Activated CD4-positive, alpha-beta memory T cell treated with anti-CD3 and anti-CD28 coated beads, Interleukin-2, amount 10 ng/mL, durations not matched to agents 7 days and 5 days (primary cell): ENCODE measurements at regions not wholly inside any gene's neighbourhood (a gene's known extent, or its start where the extent isn't known, plus 50 kb on each side); places are given as distances from the start of the nearest gene placed in this dataset.

ENCODE experiments used
- CTCF ChIA-PET: fragments of 350-600 bp; sonication (Branson Sonifier 250); formaldehyde crosslinking; loops from one replicate; lab custom pipeline; 2021; ENCODE audit warnings: antibody characterized with exemption, inconsistent platforms; lab: Charles Lee
- POLR2A ChIA-PET: fragments of 350-600 bp; sonication (Branson Sonifier 250); formaldehyde crosslinking; loops from one replicate; lab custom pipeline; 2021; ENCODE audit warnings: antibody characterized with exemption; lab: Charles Lee
- DNase-seq: peaks from one replicate; pipeline ENCODE4 v3.0.0-alpha.2; 2020
- H3K27ac Mint-ChIP-seq: one replicate; pipeline ENCODE4 v1.8.0; 2021; ENCODE audit warnings: mild to moderate bottlenecking, mixed read lengths
- H3K27me3 Mint-ChIP-seq: one replicate; pipeline ENCODE4 v1.8.0; 2021; ENCODE audit warnings: mixed read lengths
- H3K36me3 Mint-ChIP-seq: one replicate; pipeline ENCODE4 v1.8.0; 2021; ENCODE audit warnings: low read depth, mixed read lengths
- H3K4me1 Mint-ChIP-seq: one replicate; pipeline ENCODE4 v1.8.0; 2021; ENCODE audit warnings: mixed read lengths
- H3K4me3 Mint-ChIP-seq: one replicate; pipeline ENCODE4 v1.8.0; 2021; ENCODE audit warnings: mild to moderate bottlenecking, mixed read lengths
- H3K9me3 Mint-ChIP-seq: one replicate; pipeline ENCODE4 v1.8.0; 2021; ENCODE audit warnings: mixed read lengths

GRCh38 chr7:156101355-156101754 lies 289.1 kb upstream of the SHH start:
- Mint-ChIP-seq H3K36me3 (no peaks in the 10 kb centered on the region), H3K4me3 (no peak overlapping the region), H3K4me1 (no peaks in the 10 kb centered on the region), H3K9me3 (no peaks in the 10 kb centered on the region), H3K27me3 (no peaks in the 10 kb centered on the region), H3K27ac (no peak overlapping the region)
- ChIA-PET CTCF (no interaction called here), POLR2A (no interaction called here)
- no peak for DNase-seq

DNA sequence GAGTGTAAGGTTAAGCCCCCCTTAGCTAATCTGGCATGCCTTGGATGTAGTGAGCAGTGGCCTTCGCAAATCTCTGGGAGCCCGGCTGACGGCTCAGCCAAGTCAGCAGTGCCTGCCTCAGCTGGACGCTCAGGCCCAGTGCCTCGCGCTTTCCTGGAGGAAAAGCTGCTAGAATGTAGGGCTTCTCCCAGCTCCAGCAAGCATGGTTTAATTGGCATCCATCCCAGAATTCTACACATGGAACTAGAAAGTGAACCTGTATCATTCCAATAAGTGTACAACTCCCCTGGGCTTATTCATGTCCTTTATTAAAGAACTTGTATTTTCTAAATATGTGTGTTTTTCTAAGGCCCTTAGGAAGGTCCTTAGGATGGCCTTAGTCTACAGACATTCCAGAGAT lies 287.8 kb upstream of the SHH start:
- DNase-seq: no peak
- no peaks in the 10 kb centered on the region for H3K27me3 Mint-ChIP-seq
- no peak overlapping the region for H3K4me3 Mint-ChIP-seq
- no peak overlapping the region for H3K27ac Mint-ChIP-seq
- no peaks in the 10 kb centered on the region for H3K9me3 Mint-ChIP-seq
- ChIA-PET POLR2A (no interaction called here), CTCF (interaction anchor here (0.5 kb wide), 1 partner anchor 725 kb away, joined by 3 read pairs; no protein-coding TSS in a partner anchor)
- H3K4me1 Mint-ChIP-seq: no peaks in the 10 kb centered on the region
- H3K36me3 Mint-ChIP-seq: no peaks in the 10 kb centered on the region

DNA sequence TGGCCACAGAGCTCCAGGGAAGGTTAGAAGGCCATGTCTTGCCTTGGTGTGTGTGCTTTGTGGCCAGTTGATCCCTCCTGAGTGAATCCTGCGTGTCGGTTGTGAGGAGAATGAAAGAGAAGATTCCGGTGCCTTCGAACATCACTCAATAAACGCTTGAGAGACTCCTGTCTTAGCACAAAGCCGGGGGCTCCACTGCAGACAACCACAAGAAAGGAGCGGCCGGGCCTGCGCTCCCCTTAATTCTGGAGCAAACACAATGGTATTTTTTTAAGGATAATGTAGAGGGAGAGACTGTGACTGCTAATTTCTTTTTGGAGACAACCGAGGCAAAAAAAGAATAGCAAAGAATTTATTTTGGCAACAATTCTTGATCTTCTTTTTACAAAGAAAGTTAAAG lies 286.8 kb upstream of the SHH start:
- H3K36me3 Mint-ChIP-seq: no peaks in the 10 kb centered on the region
- no peaks in the 10 kb centered on the region for H3K9me3 Mint-ChIP-seq
- DNase-seq: no peak
- H3K4me1 Mint-ChIP-seq: no peaks in the 10 kb centered on the region
- POLR2A ChIA-PET: no interaction called here
- H3K4me3 Mint-ChIP-seq: no peak overlapping the region
- no peaks in the 10 kb centered on the region for H3K27me3 Mint-ChIP-seq
- CTCF ChIA-PET: no interaction called here
- H3K27ac Mint-ChIP-seq: no peak overlapping the region

DNA sequence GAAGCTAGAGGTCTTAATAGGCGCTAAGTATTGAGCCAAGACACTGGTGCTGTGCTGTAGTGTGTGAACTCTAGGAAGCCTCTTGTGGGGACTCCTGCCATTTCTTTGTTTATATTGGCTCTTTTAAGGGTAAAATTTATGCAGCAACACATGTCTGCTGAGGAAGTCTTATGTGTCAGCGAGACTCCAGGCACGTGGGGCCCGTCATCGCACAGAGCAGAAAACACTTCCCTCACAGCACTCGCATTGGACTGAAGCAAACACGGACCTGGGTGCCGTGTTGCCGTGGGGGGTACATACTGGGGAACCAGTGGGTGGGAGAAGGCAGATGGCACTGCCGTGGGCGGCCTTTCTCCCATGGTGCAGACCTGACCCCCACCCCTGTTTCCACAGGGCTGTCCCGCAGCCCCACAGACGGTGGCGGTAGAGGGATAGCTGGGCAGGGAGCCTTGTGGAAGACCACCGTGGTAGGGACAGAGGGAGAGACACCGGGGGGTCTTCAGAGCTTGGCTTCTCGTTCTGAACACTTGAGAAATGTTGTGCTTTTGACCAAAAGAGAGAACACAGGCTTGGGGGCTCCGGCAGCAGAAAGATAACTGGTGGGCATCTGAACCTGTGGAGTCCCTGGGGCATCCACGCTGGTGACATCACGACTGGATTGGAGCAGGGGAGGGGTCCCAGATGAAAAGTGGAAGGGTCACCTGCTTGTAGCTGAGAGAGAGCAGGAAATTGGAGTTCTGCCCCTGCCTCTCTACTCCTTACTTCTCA lies 284.7 kb upstream of the SHH start:
- no peaks in the 10 kb centered on the region for H3K9me3 Mint-ChIP-seq
- no peak for DNase-seq
- no peak overlapping the region for H3K4me3 Mint-ChIP-seq
- ChIA-PET POLR2A (no interaction called here), CTCF (no interaction called here)
- H3K36me3 Mint-ChIP-seq: no peaks in the 10 kb centered on the region
- no peaks in the 10 kb centered on the region for H3K4me1 Mint-ChIP-seq
- H3K27ac Mint-ChIP-seq: no peak overlapping the region
- no peaks in the 10 kb centered on the region for H3K27me3 Mint-ChIP-seq

- Mint-ChIP-seq H3K27me3 (no peaks in the 10 kb centered on the region), H3K27ac (no peak overlapping the region), H3K4me1 (no peaks in the 10 kb centered on the region), H3K36me3 (no peaks in the 10 kb centered on the region), H3K9me3 (no peaks in the 10 kb centered on the region), H3K4me3 (no peak overlapping the region)
- ChIA-PET POLR2A (no interaction called here), CTCF (no interaction called here)
- no peak for DNase-seq
Observed at GRCh38 chr7:156095908-156096539, 283.8 kb upstream of the SHH start.

GRCh38 chr7:156094350-156095146 lies 282.3 kb upstream of the SHH start:
- Mint-ChIP-seq H3K4me1 (no peaks in the 10 kb centered on the region), H3K27ac (no peak overlapping the region), H3K9me3 (no peaks in the 10 kb centered on the region), H3K27me3 (no peaks in the 10 kb centered on the region), H3K36me3 (no peaks in the 10 kb centered on the region), H3K4me3 (no peak overlapping the region)
- DNase-seq: no peak
- CTCF ChIA-PET: no interaction called here
- POLR2A ChIA-PET: no interaction called here

GRCh38 chr7:156092307-156092706 lies 280.0 kb upstream of the SHH start:
- no peak overlapping the region for H3K27ac Mint-ChIP-seq
- H3K4me3 Mint-ChIP-seq: no peak overlapping the region
- DNase-seq: no peak
- no peaks in the 10 kb centered on the region for H3K36me3 Mint-ChIP-seq
- POLR2A ChIA-PET: no interaction called here
- no peaks in the 10 kb centered on the region for H3K27me3 Mint-ChIP-seq
- CTCF ChIA-PET: no interaction called here
- no peaks in the 10 kb centered on the region for H3K4me1 Mint-ChIP-seq
- no peaks in the 10 kb centered on the region for H3K9me3 Mint-ChIP-seq

DNA sequence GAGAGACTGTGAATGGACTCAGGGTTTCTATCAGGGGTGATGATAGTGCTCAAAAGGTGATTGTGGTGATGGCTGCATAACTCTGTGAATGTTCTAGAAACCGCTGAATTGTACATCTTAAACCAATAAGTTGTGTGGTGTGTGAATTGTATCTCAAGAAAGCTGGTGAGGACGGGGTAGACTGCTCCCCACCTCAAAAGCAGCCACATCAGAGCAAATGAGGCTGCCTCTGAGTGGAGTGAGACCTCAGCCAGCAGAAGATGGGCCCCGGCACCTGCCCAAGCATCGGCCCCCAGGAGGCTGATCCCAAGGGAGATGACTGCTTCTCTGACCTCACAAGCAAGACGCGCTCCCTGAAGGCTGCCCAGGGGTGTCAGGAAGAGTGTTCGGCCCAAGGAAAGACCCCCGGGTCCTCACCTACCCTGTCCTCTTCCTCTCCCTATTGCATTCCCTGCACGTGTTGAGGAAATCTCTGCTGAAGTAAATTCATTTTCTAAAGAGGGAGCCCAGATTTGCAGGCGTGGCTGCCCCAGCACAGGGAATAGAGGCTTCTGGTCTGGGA lies 279.3 kb upstream of the SHH start:
- H3K4me1 Mint-ChIP-seq: no peaks in the 10 kb centered on the region
- POLR2A ChIA-PET: no interaction called here
- no peaks in the 10 kb centered on the region for H3K9me3 Mint-ChIP-seq
- H3K27me3 Mint-ChIP-seq: no peaks in the 10 kb centered on the region
- DNase-seq: no peak
- CTCF ChIA-PET: no interaction called here
- no peak overlapping the region for H3K4me3 Mint-ChIP-seq
- H3K27ac Mint-ChIP-seq: no peak overlapping the region
- no peaks in the 10 kb centered on the region for H3K36me3 Mint-ChIP-seq

GRCh38 chr7:156090988-156091387 lies 278.7 kb upstream of the SHH start:
- no peak overlapping the region for H3K4me3 Mint-ChIP-seq
- H3K27ac Mint-ChIP-seq: no peak overlapping the region
- DNase-seq: no peak
- H3K27me3 Mint-ChIP-seq: no peaks in the 10 kb centered on the region
- no peaks in the 10 kb centered on the region for H3K36me3 Mint-ChIP-seq
- ChIA-PET POLR2A (no interaction called here), CTCF (no interaction called here)
- no peaks in the 10 kb centered on the region for H3K9me3 Mint-ChIP-seq
- H3K4me1 Mint-ChIP-seq: no peaks in the 10 kb centered on the region

GRCh38 chr7:156089222-156089621 lies 277.0 kb upstream of the SHH start:
- no peak for DNase-seq
- no peaks in the 10 kb centered on the region for H3K27me3 Mint-ChIP-seq
- no peak overlapping the region for H3K4me3 Mint-ChIP-seq
- ChIA-PET POLR2A (no interaction called here), CTCF (no interaction called here)
- H3K27ac Mint-ChIP-seq: no peak overlapping the region
- H3K36me3 Mint-ChIP-seq: no peaks in the 10 kb centered on the region
- H3K4me1 Mint-ChIP-seq: no peaks in the 10 kb centered on the region
- H3K9me3 Mint-ChIP-seq: no peaks in the 10 kb centered on the region

DNA sequence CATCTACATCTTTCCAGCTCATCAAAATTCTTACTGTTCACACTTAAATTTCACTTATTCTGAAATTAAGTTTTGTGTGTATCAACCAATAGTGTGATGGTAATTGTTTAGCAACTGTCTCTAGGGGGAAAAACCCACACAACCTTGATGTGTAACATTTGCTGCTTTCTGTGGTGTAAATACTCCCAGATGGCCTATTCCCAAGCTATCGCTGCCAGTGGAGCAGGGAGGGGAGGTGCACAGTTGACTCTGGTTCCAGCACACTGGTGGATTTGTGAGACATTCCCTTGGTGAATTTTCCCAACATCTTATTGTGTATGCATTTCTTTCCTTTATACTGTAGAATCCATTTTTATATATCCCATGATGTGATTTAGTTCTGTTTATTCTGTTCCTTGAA lies 275.9 kb upstream of the SHH start:
- Mint-ChIP-seq H3K27me3 (no peaks in the 10 kb centered on the region), H3K36me3 (no peaks in the 10 kb centered on the region), H3K27ac (no peak overlapping the region), H3K4me3 (no peak overlapping the region), H3K4me1 (no peaks in the 10 kb centered on the region), H3K9me3 (no peaks in the 10 kb centered on the region)
- POLR2A ChIA-PET: no interaction called here
- DNase-seq: no peak
- CTCF ChIA-PET: no interaction called here

GRCh38 chr7:156082048-156083040 lies 270.1 kb upstream of the SHH start:
- Mint-ChIP-seq H3K9me3 (no peaks in the 10 kb centered on the region), H3K4me3 (no peak overlapping the region), H3K27ac (no peak overlapping the region), H3K4me1 (no peaks in the 10 kb centered on the region), H3K27me3 (no peaks in the 10 kb centered on the region), H3K36me3 (no peaks in the 10 kb centered on the region)
- CTCF ChIA-PET: no interaction called here
- POLR2A ChIA-PET: no interaction called here
- DNase-seq: no peak
